NCI-H2171 (cell line): ENCODE measurements at regions not wholly inside any gene's neighbourhood (a gene's known extent, or its start where the extent isn't known, plus 50 kb on each side); places are given as distances from the start of the nearest gene placed in this dataset.
"Not testable (repeated sequence)": the region's sequence is repeated elsewhere in the genome, so short reads cannot be mapped to it uniquely, and the experiment has no call there.

ENCODE experiments used
- DNase-seq: peaks from one replicate; lab custom pipeline; 2025; lab: John Stamatoyannopoulos, UW

- no peak for DNase-seq
Observed at GRCh38 chr3:176628101-176628639, 569.1 kb downstream of the TBL1XR1 start.

DNA sequence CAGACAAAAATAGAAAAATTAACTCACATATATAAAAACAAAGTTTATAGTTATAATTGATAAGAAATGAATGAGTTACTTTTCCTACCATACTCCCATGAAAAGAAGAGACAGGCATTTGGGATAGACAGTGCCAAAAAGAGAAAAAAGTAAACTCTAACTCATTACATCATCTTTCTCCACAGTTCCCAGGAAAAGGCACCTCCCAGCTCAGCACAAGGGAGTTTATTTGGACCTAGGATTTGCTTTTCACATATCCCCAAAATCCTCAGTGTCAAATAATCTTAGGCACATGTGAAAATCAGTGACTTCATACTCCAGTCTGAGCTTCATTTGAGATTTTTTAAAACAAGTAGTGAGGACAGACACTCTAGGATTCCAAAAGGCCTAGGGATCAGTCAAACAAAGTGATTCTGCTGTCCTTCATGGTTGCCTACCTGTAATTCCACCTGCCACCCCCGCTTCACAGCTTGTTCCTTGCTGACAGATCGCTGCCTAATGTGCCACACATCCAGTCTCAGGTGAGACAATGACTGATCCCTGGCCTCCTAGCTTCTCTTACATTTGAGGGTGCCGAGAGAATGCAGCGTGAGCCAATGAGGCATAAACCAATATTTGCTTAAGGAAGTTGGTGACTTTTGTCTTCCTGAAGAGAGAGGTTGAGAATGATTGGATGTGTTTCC lies 573.7 kb downstream of the TBL1XR1 start:
- no peak for DNase-seq

GRCh38 chr3:176619833-176620232 lies 577.4 kb downstream of the TBL1XR1 start:
- DNase-seq = no peak

- no peak for DNase-seq
Observed at GRCh38 chr3:176615826-176616225, 581.5 kb downstream of the TBL1XR1 start.

- no peak for DNase-seq
Observed at GRCh38 chr3:176611703-176612102, 585.6 kb downstream of the TBL1XR1 start.

- no peak for DNase-seq
Observed at GRCh38 chr3:176609361-176609760, 587.9 kb downstream of the TBL1XR1 start.

GRCh38 chr3:176605553-176605952 lies 591.7 kb downstream of the TBL1XR1 start:
- DNase-seq = not testable (repeated sequence)

- no peak for DNase-seq
Observed at GRCh38 chr3:176595307-176595706, 602.0 kb downstream of the TBL1XR1 start.

DNA sequence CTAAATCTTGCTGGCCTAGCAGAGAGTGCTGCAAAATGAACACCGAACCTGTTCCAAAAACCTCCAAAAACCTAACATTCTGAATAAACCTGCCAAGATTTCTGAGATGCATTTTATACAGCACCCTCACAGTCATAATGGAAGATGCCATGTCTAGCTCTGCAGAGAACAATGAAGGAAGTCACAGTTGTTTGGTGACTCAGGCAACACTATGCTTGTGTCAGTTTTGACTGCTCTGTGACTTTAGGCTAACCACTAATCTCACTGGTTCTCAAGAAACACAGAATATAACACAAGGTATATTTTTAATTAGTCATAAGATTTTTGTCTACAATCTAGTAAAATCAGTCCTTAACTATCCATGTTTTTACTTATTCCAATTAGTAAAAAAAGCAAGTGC lies 606.6 kb downstream of the TBL1XR1 start:
- no peak for DNase-seq

- DNase-seq = no peak
Observed at GRCh38 chr3:176587089-176587488, 610.2 kb downstream of the TBL1XR1 start.

DNA sequence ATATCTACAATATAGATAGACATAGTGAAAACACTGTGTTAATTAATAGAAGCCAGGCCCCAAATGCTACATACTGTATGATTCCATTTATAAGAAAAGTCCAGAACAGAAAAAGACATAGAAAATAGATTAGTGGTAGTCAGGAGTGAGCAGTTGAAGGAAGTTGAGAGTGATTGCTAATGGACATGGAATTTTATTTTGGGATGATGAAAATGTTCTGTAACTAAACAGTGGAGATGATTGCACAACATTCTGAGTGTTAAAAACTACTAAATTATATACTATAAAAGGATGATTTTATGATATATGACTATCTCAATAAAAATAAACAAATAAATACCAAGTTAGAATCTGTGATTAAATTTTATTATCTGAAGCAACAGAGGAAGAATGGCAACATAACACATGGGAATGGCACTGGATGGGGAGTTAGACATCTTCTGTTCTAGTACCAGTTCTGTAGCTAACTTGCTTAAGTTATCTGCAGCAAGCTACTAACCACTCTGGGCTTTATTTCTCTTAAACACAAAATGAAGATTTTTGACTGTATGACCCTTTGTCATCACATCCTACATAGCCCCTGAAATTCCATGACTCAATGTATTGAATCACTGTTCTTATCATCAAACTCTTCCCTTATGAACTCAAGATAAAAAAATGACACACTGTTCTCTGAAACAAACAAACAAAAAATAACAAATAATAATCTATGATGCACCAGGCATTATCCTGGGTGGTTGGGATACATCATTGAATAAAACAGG lies 612.7 kb downstream of the TBL1XR1 start:
- no peak for DNase-seq

DNA sequence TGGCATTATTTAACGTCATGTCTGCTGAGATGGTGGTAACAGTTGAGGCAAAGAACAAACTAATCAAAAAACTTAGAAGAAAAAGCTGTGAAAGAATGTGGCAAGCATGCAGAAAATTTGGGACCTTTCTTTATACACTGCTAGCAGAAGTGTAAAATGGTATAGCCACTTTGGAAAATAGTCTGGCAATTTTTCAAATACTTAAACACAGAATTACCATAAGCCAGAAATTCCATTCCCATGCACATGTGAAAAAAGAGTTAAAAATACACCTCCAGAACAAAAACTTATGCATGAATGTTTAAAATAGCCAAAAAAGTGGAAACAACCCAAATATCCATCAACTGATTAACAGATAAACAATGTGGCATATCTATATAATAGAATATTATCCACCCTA lies 613.3 kb downstream of the TBL1XR1 start:
- DNase-seq = no peak

GRCh38 chr3:176581589-176581988 lies 615.7 kb downstream of the TBL1XR1 start:
- no peak for DNase-seq

DNA sequence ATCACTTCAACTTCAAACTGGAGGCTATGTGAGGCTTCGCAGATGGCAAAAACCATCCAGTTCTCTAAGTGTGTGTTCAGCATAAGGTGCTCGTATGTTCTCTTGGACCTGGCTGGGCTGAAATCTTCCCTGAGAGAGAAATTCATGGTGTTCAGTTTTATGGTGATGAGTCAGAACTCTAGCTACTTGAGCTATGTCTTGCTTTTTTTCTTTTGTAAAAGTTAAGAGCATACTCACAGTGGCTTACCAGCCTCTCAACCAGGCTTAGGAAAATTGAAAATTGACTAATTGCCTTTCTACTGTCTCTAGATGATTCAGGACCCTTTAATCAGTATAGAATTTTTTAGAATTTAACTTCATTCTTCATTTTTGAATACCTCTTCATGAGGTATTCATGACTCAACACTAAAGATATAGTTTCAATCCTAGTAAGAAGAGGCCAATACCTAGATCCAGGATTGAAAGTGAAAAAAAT lies 617.5 kb downstream of the TBL1XR1 start:
- DNase-seq = no peak

DNA sequence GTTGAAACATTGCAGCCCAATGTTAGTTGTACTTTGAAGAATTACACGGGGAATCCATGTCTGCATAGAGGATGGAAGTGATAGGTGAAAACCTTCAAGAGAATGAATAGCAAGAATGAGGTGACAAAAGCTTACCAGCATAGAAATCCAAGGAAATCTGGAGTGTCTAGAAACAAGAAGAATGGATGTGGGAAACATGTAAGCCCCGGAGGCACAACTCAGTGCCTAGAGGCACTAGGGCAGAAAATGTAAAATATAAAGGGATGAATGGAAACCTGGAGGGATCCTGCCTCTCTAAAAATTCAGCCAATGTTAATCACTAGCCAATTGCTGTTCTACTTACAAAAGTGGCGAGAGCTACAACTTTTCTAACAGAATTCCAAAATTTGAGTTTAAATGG lies 619.0 kb downstream of the TBL1XR1 start:
- DNase-seq = no peak

DNA sequence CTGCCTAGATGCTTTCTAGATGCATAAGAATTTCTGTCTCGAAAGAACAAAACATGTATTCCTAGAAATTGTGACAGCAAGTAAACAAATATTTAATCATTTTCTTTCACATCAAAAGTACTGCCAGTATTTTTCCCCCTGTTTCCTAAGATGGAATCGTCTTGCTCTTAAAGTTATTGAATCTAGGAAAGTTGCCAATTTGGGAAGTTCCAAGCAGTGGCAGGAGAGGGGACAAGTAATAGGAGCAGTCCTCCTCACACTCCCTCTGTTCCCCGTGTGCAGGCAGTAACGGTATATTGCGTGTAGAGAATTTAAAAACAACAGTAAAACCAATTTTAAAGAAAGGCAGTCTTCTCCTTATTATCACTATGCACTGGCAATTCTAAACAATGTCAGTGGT lies 619.8 kb downstream of the TBL1XR1 start:
- DNase-seq = no peak

DNA sequence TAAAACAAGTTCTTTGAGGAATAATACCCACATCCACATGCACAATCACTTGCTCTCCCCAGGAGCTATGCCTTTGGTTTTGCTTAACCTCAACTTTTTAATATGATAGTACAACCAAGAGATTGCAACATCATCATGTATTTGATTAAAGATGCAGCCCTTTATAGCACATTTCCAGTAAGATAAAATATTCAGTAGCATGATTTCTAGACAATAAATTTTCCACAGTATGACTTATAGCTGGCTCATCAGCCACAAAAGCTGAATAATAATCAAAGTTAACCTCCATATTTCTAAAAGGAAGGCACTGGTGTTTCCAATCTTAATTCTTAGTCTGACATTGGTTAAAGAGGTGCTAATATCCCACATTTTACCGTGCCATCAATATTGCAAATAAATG lies 622.5 kb downstream of the TBL1XR1 start:
- DNase-seq = no peak

- DNase-seq = no peak
Observed at GRCh38 chr3:176571926-176572325, 625.4 kb downstream of the TBL1XR1 start.

DNA sequence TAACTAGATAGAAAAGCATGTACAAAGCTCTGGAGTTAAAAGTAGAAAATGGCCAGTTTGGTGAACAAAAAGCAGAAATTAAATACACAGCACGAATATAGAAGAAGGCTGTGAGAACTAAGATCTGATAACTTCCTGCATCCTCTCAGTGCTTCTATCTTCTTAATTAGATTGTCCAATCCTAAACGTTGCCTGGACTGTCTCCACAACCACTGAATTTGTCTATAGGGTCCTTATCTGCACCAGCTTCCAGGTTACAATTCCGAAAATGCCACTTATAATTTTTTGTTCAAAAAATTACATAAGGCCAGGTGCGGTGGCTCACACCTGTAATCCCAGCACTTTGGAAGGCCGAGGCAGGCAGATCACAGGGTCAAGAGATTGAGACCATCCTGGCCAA lies 626.3 kb downstream of the TBL1XR1 start:
- no peak for DNase-seq

GRCh38 chr3:176568189-176568588 lies 629.1 kb downstream of the TBL1XR1 start:
- DNase-seq = no peak

DNA sequence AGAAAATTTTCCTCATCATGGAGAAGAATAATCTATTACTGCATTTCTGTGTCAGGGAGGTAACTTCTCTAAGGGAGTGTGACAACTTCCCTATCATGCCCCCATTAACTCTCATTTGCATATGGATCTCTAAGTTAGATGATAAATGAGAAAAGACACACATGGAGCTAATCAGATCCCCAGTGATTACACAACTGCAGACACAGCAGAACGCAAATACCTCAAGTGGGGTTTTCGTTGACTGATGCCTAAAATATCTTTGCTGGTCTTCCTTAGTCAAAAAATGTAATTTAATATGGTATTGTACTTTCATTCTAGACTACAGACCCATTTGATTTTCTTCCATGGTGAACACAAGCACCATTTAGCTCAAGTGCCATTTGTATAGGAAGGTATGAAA lies 630.5 kb downstream of the TBL1XR1 start:
- DNase-seq = no peak

- DNase-seq = no peak
Observed at GRCh38 chr3:176562331-176562730, 635.0 kb downstream of the TBL1XR1 start.

GRCh38 chr3:176561826-176562225 lies 635.5 kb downstream of the TBL1XR1 start:
- no peak for DNase-seq
